ENCODE measurements at regions not wholly inside any gene's neighbourhood (a gene's known extent, or its start where the extent isn't known, plus 50 kb on each side); places are given as distances from the start of the nearest gene placed in this dataset.

DNA sequence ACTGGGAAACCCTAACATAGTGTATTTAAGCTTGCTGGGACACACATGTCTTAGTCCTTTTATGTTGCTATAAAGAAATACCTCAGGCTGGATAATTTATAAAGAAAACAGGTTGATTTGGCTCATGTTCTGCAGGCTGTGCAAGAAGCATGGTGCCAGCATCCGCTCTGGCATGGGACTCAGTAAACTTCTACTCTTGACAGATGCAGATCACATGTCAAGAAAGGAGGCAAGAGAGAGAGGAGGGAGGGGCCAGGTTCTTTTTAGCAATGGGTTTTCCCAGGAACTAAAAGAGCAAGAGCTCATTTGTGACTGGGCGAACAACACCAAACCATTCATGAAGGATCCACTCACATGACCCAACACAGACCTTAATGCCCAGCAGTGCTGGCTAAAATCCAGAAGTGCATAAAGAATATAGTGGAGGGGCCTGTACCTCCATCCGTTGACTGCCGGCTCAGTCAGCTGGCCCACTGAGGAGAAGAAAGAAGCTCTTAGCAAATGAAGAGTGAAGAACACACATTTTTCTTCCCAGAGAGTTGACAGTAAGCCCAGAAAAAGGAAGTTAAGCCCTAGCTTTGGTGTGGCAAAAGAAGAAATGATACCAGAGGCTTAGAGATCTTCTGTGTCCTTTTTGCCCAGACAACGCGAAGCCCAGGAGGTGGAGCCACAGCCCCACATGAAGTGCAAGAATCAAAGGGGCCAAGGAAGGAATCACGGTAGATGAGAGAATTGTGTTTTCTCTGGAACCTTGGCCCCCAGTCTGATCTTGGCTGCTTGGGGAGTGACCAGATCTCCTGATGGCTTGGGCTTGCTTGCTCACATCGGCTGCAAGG is 183.5 kb upstream of the FAM98A start:
- TF ChIP-seq POLR2A (IDR thresholded peaks at IDR 0.05; ENCODE audit: low read depth, low read length) (no peak), ZNF384 (IDR thresholded peaks at IDR 0.05; ENCODE audit: borderline replicate concordance, low read depth, low read length) (no peak), NBN (IDR thresholded peaks at IDR 0.05) (no peak), SREBF2 (IDR thresholded peaks at IDR 0.05; ENCODE audit: low read length) (no peak), ASH2L (IDR thresholded peaks at IDR 0.05; ENCODE audit: borderline replicate concordance, low read depth) (no peak), ZBTB33 (IDR thresholded peaks at IDR 0.05) (no peak), CTCF (IDR thresholded peaks at IDR 0.05 in 2 of 3, conservative IDR thresholded peaks at IDR 0.05 in 1 of 3; ENCODE audit: control insufficient read depth in 2 of 3, extremely low read depth in 1 of 3, insufficient read depth in 1 of 3, low read depth in 3 of 3, low read length in 3 of 3) (no peak), REST (IDR thresholded peaks at IDR 0.05; ENCODE audit: low read depth, low read length) (no peak), ETV6 (conservative IDR thresholded peaks at IDR 0.05 in 1 of 2, IDR thresholded peaks at IDR 0.05 in 1 of 2; ENCODE audit: borderline replicate concordance in 1 of 2, low read depth in 1 of 2) (no peak), EZH2 (IDR thresholded peaks at IDR 0.05; ENCODE audit: borderline replicate concordance, control insufficient read depth, low read depth, low read length) (no peak), CHD2 (IDR thresholded peaks at IDR 0.05; ENCODE audit: borderline replicate concordance, low read depth, low read length) (no peak), ZBED1 (IDR thresholded peaks at IDR 0.05; ENCODE audit: borderline replicate concordance) (no peak), MYB (IDR thresholded peaks at IDR 0.05; ENCODE audit: borderline replicate concordance, low read depth, low read length) (no peak), MYC (IDR thresholded peaks at IDR 0.05; ENCODE audit: insufficient read depth, insufficient read length, insufficient replicate concordance, low read length, severe bottlenecking) (no peak)

Data from GM12878 (cell line).